ENCODE measurements at regions not wholly inside any gene's neighbourhood (a gene's known extent, or its start where the extent isn't known, plus 50 kb on each side); places are given as distances from the start of the nearest gene placed in this dataset.
A peak's percentile ranks its signal among the peaks of the same experiment; 100 is the strongest.

DNA sequence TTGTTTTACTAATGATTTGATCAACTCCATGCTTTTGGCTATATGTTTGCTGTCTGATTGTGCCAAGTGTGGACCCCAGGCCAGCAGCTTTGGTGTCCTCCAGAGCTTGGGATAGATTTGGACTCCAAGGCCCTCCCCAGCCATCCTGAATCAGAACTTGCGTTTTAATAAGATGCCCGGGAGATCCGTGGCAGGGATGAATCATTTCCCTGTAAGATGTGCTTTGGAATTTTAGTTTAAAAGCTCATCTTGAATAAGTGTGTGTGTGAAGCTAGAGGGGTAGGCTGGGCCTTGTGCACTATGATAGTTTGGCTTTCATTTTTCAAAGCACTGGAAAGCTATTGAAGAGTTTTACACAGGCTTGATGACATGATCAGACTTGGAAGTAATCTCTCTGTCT is 66.2 kb upstream of the SDK1 start:
- DNase-seq (ENCODE audit: low spot score): no peak

GRCh38 chr7:3235322-3235721 is 65.7 kb upstream of the SDK1 start:
- no peak for DNase-seq (ENCODE audit: low spot score)

DNA sequence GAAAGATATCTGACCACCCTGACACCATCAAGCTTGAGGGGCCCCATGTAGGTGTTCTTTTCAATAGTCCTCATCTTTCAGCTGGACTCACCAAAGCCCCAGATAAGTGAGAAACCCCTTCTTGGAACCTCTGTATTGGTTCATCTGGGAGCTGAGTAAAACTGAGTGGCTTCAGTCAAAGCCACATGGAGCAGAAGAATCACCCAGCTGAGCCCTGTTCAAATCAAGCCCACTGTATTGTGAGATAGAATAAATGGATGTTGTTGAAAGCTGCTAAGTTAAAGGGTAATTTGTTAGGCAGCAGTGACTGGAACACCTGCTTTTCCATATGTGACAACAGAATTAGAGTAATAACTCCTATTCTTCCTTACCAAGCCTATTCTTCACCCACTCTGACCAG is 64.8 kb upstream of the SDK1 start:
- DNase-seq (ENCODE audit: low spot score): no peak

DNA sequence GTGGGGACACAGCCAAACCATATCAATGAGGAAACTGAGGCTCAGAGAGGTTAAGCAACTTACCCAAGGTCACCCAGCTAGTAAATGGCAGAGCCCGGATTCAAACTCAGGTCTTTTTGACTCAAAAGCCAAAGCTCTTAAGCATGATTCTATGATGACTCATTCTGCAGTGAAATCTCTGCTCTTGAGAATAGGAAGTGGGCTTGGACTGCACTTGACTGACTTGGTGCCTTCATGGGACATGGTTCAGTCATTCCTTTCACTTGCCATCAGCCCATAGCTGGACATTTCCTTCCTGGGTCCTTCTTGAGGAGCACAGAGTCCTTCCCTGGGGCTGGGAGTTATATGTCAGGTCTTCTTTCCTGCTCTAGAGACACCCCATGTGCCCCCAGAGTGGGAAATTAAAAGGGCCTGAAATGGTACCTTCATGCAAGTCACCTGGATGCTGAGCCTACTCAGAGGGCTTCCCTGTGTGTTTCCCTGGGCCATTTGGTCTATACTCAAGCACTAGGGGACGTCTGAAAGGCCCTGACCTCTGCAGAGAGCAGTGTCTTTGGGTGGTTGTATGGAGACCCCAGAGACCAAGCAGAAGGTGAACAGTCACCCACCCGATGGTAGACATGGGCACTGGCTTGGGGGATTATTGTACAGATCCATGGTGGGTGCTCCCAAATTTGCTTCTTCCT is 62.4 kb upstream of the SDK1 start:
- no peak for DNase-seq (ENCODE audit: low spot score)

DNA sequence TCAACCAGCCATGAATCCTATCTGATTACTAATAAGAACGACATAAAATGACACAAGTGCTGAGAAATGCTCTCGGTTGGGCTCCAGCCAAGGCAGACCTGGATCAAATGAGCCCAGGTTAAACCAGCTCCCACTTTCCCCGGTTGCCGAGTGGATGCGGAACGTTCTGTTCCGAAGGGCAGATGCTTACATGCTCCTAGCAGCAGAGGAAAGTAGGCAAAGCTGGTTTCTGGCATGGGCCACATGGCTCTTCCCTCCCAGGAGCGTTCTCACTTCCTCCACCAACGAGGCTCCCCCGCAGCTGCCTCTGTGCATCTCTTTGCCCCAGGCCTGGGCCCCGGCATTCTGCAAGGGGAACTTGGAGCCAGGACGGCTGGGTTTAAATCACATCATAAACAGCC is 61.8 kb upstream of the SDK1 start:
- no peak for DNase-seq (ENCODE audit: low spot score)

DNA sequence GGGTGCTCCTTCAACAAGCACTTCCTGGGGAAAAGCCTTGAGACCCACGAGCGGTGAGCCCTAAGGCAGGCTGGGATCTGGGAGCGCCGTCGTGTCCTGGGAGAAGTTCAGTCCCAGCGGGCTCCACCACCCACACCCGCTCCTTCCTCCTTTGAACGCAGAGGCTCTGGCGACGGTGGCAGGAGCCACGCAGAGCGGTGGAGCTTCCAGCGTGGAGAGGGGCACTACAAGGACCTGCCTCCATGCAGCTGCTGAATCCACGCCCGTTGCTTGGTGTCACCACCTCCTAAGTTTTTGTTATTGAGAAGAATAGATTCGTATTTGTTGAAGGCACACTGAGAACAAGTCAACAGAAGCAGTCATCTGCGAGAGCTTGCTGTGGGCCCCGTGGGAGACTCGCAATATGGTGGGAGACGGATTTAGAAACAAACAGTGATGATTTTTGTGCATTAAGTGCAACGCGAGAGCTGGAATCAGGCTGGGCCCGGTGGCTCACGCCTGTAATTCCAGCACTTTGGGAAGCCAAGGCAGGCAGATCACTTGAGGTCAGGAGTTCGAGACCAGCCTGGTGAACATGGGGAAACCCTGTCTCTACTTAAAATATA is 60.1 kb upstream of the SDK1 start:
- DNase-seq (ENCODE audit: low spot score): no peak

DNA sequence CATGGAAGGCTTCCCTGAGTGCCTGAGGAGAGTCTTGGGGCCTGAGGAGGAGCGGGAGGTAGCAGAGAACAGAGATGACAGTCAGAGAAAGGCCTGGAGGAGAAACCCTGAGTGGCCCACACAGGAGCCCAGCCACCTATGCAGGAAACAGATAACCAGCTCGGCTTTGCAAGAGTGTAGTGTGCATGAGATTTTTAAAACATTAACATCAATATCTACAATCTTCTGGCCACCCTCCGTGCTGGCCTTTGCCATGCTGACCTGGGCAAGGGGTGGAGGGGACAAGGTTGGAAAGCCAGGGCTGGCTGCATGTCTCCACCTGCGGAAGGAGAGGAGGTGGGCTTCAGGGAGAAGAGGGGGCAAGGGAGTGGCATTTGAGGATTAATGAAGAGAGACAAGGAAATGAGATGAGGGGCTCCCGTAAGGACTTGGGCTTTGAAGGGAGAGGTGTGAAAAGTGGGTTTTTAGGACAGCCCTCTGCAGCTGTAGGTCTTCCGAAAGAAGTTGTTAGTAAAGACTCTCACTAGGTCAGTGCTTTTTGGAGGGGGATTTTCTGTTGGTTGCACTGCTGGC is 59.3 kb upstream of the SDK1 start:
- DNase-seq (ENCODE audit: low spot score): no peak

GRCh38 chr7:3242398-3242972 is 58.6 kb upstream of the SDK1 start:
- no peak for DNase-seq (ENCODE audit: low spot score)

DNA sequence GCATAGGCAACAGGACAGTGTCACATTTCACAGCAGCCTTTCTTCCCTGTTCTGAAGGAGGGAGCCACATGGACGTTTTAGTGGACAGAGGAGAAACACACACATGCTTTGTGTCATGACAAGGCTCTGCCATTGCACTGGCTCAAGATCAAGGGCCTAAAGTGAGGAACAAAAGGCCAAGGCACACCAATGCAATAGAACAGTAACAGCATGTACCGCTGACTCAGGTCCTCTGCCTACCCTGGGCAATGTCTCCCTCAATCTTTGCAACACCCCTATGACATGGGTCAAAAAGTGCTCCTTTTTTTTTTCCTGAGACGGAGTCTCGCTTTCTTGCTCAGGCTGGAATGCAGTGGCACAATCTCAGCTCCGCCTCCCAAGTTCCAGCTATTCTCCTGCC is 57.8 kb upstream of the SDK1 start:
- DNase-seq (ENCODE audit: low spot score): no peak

- DNase-seq (ENCODE audit: low spot score): no peak
Measured at GRCh38 chr7:3243680-3244079, 57.4 kb upstream of the SDK1 start.

- no peak for DNase-seq (ENCODE audit: low spot score)
Measured at GRCh38 chr7:3244241-3244814, 56.7 kb upstream of the SDK1 start.

DNA sequence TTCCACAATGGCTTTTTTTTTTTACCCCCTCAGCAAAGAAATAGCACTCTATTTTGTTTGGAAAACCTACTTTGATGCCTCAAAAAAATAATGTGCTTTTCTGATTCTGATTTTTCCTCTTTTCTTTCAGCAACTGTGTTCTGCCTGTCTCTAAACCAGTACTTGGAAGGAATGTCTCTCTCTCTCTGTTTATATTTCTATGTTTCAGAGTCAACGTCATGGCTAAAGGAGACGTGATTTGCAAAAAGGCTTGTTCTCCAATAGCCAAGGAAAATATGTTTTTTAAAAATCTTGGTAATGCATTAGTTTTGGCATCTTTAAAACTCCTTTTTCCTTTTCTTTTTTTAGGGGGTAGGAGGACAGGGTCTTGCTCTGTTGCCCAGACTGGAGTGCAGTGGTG is 56.0 kb upstream of the SDK1 start:
- no peak for DNase-seq (ENCODE audit: low spot score)

DNA sequence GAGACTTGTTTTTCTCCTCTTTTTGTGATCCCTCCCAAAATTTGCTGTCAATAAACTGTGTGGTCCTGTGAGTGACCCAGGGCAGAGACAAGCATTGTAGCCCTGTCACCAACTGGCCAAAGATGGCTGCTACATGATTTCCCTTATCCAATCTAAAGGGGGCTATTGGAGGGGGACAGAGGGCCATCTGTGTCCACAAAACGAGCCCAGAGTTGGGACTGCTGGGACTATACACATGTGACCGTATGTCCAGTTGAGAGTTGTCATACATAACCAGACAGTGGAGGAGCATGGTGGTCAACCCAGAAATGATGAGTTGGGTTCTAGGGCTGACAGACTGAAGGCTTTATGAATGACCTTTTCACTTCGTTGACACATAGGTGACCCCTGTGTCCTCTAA is 55.3 kb upstream of the SDK1 start:
- DNase-seq (ENCODE audit: low spot score): no peak

- DNase-seq (ENCODE audit: low spot score): no peak
Measured at GRCh38 chr7:3246127-3246526, 54.9 kb upstream of the SDK1 start.

- DNase-seq (ENCODE audit: low spot score): no peak
Measured at GRCh38 chr7:3246651-3247050, 54.4 kb upstream of the SDK1 start.

- peak; percentile 48 for DNase-seq (ENCODE audit: low spot score)
Measured at GRCh38 chr7:3250725-3251124, 50.3 kb upstream of the SDK1 start.

Measured in activated CD4-positive, alpha-beta T cell treated with anti-CD3 and anti-CD28 coated beads, Interleukin-2, Interleukin-4, amounts not matched to agents 100 ng/mL and 50 ng/mL, durations not matched to agents 16 hours and 8 hours (primary cell).